ENCODE measurements at regions not wholly inside any gene's neighbourhood (a gene's known extent, or its start where the extent isn't known, plus 50 kb on each side); places are given as distances from the start of the nearest gene placed in this dataset.

- peaks cover 0 to 4% (median 0%) of the 10 kb centered on the region in 3 donors for H3K9me3 ChIP-seq
- H3K4me3 ChIP-seq = no peak overlapping the region
- no peaks in the 10 kb centered on the region for H3K36me3 ChIP-seq
- H3K4me1 ChIP-seq = no peaks in the 10 kb centered on the region
- intact Hi-C loops (cut with DNase I) = no loop called here
- no peak for DNase-seq
- no peaks in the 10 kb centered on the region for H3K27me3 ChIP-seq
- H3K27ac ChIP-seq = no peak overlapping the region
- 73 to 95% methylated on average over 1 of the region's 1 CpG for WGBS, 2 donors
- TF ChIP-seq POLR2A (IDR thresholded peaks at IDR 0.05) = no peak
- TF ChIP-seq CTCF (IDR thresholded peaks at IDR 0.05) = no peak
Measured at GRCh38 chr10:5268743-5269142, 72.1 kb downstream of the AKR1C4 start.

- H3K36me3 ChIP-seq = no peaks in the 10 kb centered on the region
- no peak overlapping the region for H3K4me3 ChIP-seq
- intact Hi-C loops (cut with DNase I) = no loop called here
- H3K4me1 ChIP-seq = no peaks in the 10 kb centered on the region
- H3K27ac ChIP-seq = no peak overlapping the region
- no peak for TF ChIP-seq CTCF (IDR thresholded peaks at IDR 0.05)
- no peak for TF ChIP-seq POLR2A (IDR thresholded peaks at IDR 0.05)
- no peak for DNase-seq
- no peaks in the 10 kb centered on the region for H3K27me3 ChIP-seq
- H3K9me3 ChIP-seq = peaks cover 0 to 4% (median 0%) of the 10 kb centered on the region in 3 donors
Measured at GRCh38 chr10:5269791-5270190, 73.2 kb downstream of the AKR1C4 start.

GRCh38 chr10:5271526-5271925, 74.9 kb downstream of the AKR1C4 start:
- no peak for TF ChIP-seq POLR2A (IDR thresholded peaks at IDR 0.05)
- Histone ChIP-seq H3K4me3 (no peak overlapping the region), H3K4me1 (no peaks in the 10 kb centered on the region), H3K9me3 (peaks cover 0 to 2% (median 0%) of the 10 kb centered on the region in 3 donors), H3K27me3 (no peaks in the 10 kb centered on the region), H3K27ac (no peak overlapping the region), H3K36me3 (no peaks in the 10 kb centered on the region)
- intact Hi-C loops (cut with DNase I) = no loop called here
- DNase-seq = no peak
- WGBS, 2 donors = 71 to 91% methylated on average over 1 of the region's 1 CpG

- Histone ChIP-seq H3K27ac (no peak overlapping the region), H3K4me1 (no peaks in the 10 kb centered on the region), H3K9me3 (no peaks in the 10 kb centered on the region), H3K36me3 (no peaks in the 10 kb centered on the region), H3K4me3 (no peak overlapping the region), H3K27me3 (no peaks in the 10 kb centered on the region)
- WGBS, 2 donors = 69 to 77% methylated on average over 3 of the region's 3 CpGs
- no peak for DNase-seq
- TF ChIP-seq POLR2A (IDR thresholded peaks at IDR 0.05) (no peak), CTCF (IDR thresholded peaks at IDR 0.05) (no peak)
- intact Hi-C loops (cut with DNase I) = no loop called here
Measured at GRCh38 chr10:5272065-5272803, 75.6 kb downstream of the AKR1C4 start.

- no peaks in the 10 kb centered on the region for H3K9me3 ChIP-seq
- no peaks in the 10 kb centered on the region for H3K4me1 ChIP-seq
- intact Hi-C loops (cut with DNase I) = no loop called here
- H3K4me3 ChIP-seq = no peak overlapping the region
- H3K27ac ChIP-seq = no peak overlapping the region
- H3K36me3 ChIP-seq = no peaks in the 10 kb centered on the region
- 69 to 78% methylated on average over 4 to 5 of the region's 5 CpGs for WGBS, 2 donors
- H3K27me3 ChIP-seq = no peaks in the 10 kb centered on the region
- TF ChIP-seq POLR2A (IDR thresholded peaks at IDR 0.05) (no peak), CTCF (IDR thresholded peaks at IDR 0.05) (no peak)
- DNase-seq = no peak
Measured at GRCh38 chr10:5274795-5275194, 78.2 kb downstream of the AKR1C4 start.

- H3K4me3 ChIP-seq = no peak overlapping the region
- H3K4me1 ChIP-seq = peaks cover 0 to 20% (median 7%) of the 10 kb centered on the region in 3 donors
- 65 to 66% methylated on average over 2 of the region's 2 CpGs for WGBS, 2 donors
- no peaks in the 10 kb centered on the region for H3K27me3 ChIP-seq
- no peaks in the 10 kb centered on the region for H3K9me3 ChIP-seq
- no peak overlapping the region for H3K27ac ChIP-seq
- intact Hi-C loops (cut with DNase I) = no loop called here
- no peaks in the 10 kb centered on the region for H3K36me3 ChIP-seq
- DNase-seq = no peak
- no peak for TF ChIP-seq POLR2A (IDR thresholded peaks at IDR 0.05)
- no peak for TF ChIP-seq CTCF (IDR thresholded peaks at IDR 0.05)
Measured at GRCh38 chr10:5281356-5281755, 83.4 kb upstream of the UCN3 start.

All from esophagus squamous epithelium (tissue), 5 donors.